HL-60/S4 (cell line): ENCODE measurements at regions not wholly inside any gene's neighbourhood (a gene's known extent, or its start where the extent isn't known, plus 50 kb on each side); places are given as distances from the start of the nearest gene placed in this dataset.

Experiments used
- in situ Hi-C: fragments of 300-500 bp; cut with MboI; formaldehyde crosslinking; loops from 2 replicates; pipeline ENCODE4 v1.14.3; 2022; ENCODE audit warnings: low sequenced_read_pairs

- in situ Hi-C loops: loop anchor here (25.0 kb wide), 2 partner anchors 183 to 633 kb away; partner anchors contain the start of gene GASK1B
Observed at GRCh38 chr4:157978680-157979361, 194.0 kb downstream of the GASK1B start.

- in situ Hi-C loops: loop anchor here (25.0 kb wide), 2 partner anchors 185 to 635 kb away; partner anchors contain the start of gene GASK1B
Observed at GRCh38 chr4:157977086-157977485, 195.7 kb downstream of the GASK1B start.

- in situ Hi-C loops: no loop called here
Observed at GRCh38 chr4:157973297-157973696, 199.5 kb downstream of the GASK1B start.

- in situ Hi-C loops: no loop called here
Observed at GRCh38 chr4:157964463-157964862, 208.4 kb downstream of the GASK1B start.

- in situ Hi-C loops: no loop called here
Observed at GRCh38 chr4:157961229-157961990, 211.4 kb downstream of the GASK1B start.

GRCh38 chr4:157957905-157958304 is 214.9 kb downstream of the GASK1B start:
- in situ Hi-C loops: no loop called here

GRCh38 chr4:157942017-157942416 is 230.8 kb downstream of the GASK1B start:
- in situ Hi-C loops: no loop called here

GRCh38 chr4:157934151-157934550 is 238.7 kb downstream of the GASK1B start:
- in situ Hi-C loops: no loop called here

GRCh38 chr4:157932936-157933335 is 239.9 kb downstream of the GASK1B start:
- in situ Hi-C loops: no loop called here

- in situ Hi-C loops: no loop called here
Observed at GRCh38 chr4:157929486-157929885, 243.3 kb downstream of the GASK1B start.

- in situ Hi-C loops: no loop called here
Observed at GRCh38 chr4:157918036-157918832, 254.6 kb downstream of the GASK1B start.

- in situ Hi-C loops: no loop called here
Observed at GRCh38 chr4:157912212-157912611, 260.6 kb downstream of the GASK1B start.

GRCh38 chr4:157911662-157912061 is 261.2 kb downstream of the GASK1B start:
- in situ Hi-C loops: no loop called here

- in situ Hi-C loops: no loop called here
Observed at GRCh38 chr4:157908691-157909090, 264.1 kb downstream of the GASK1B start.

- in situ Hi-C loops: no loop called here
Observed at GRCh38 chr4:157908031-157908430, 264.8 kb downstream of the GASK1B start.

GRCh38 chr4:157907226-157907946 is 265.4 kb downstream of the GASK1B start:
- in situ Hi-C loops: no loop called here

GRCh38 chr4:157898836-157899605 is 273.8 kb downstream of the GASK1B start:
- in situ Hi-C loops: no loop called here

- in situ Hi-C loops: no loop called here
Observed at GRCh38 chr4:157897855-157898370, 274.9 kb downstream of the GASK1B start.

- in situ Hi-C loops: no loop called here
Observed at GRCh38 chr4:157896726-157897125, 276.1 kb downstream of the GASK1B start.

GRCh38 chr4:157895205-157895604 is 277.6 kb downstream of the GASK1B start:
- in situ Hi-C loops: no loop called here
